Endothelial cell of umbilical vein (primary cell): ENCODE measurements at regions not wholly inside any gene's neighbourhood (a gene's known extent, or its start where the extent isn't known, plus 50 kb on each side); places are given as distances from the start of the nearest gene placed in this dataset.

Experiments used
- BruUV-seq: library from RNA; stranded (reverse); fragments of 400-500 nt; replicated peaks from 2 replicates; lab custom pipeline; 2021; lab: Mats Ljungman, UMichigan
- CTCF ChIA-PET: fragments of 300-600, 350-600 bp; sonication (Branson Sonifier 250); formaldehyde crosslinking; loops from one replicate; lab custom pipeline; 2021; ENCODE audit warnings: antibody characterized with exemption, inconsistent platforms; lab: Charles Lee
- POLR2A ChIA-PET: fragments of 300-600, 350-600 bp; sonication (Branson Sonifier 250); formaldehyde crosslinking; loops from one replicate; lab custom pipeline; 2021; ENCODE audit warnings: antibody characterized with exemption, inconsistent platforms; lab: Charles Lee
- DNase-seq: peaks from one replicate; pipeline ENCODE4 v3.0.0-alpha.2; 2011; ENCODE audit warnings: low read depth, low spot score
- FAIRE-seq: peaks from 2 replicates; lab custom pipeline; 2011; peaks lifted over from hg19 to GRCh38; lab: Jason Lieb, UNC
- H2AFZ ChIP-seq: 2 replicates; pipeline ENCODE4 v1.6.0; 2012; ENCODE audit warnings: low read depth, low read length, control low read depth, inconsistent platforms
- H3K27ac ChIP-seq: 2 replicates; pipeline ENCODE4 v1.5.1; 2011; ENCODE audit warnings: low read depth, mild to moderate bottlenecking, control low read depth, low read length, moderate library complexity; ENCODE audit not compliant: insufficient read depth
- H3K27me3 ChIP-seq, 2 experiments: 2 replicates each; pipeline versions ENCODE4 v1.6.0 to v1.6.1; 2011; ENCODE audit warnings: low read length in 2 of 2, mixed read lengths in 1 of 2; ENCODE audit not compliant: control insufficient read depth in 2 of 2, insufficient read depth in 2 of 2
- H3K36me3 ChIP-seq, 2 experiments: 2 replicates in 1 of 2; 3 replicates in 1 of 2; pipeline ENCODE4 v1.5.1; 2011; ENCODE audit warnings: low read length in 2 of 2, mild to moderate bottlenecking in 1 of 2, moderate library complexity in 1 of 2; ENCODE audit not compliant: control insufficient read depth in 2 of 2, insufficient read depth in 2 of 2; ENCODE audit errors: extremely low read depth in 1 of 2
- H3K4me1 ChIP-seq: 3 replicates; pipeline ENCODE4 v1.5.1; 2011; ENCODE audit warnings: mild to moderate bottlenecking, low read length; ENCODE audit not compliant: control insufficient read depth, insufficient read depth; ENCODE audit errors: extremely low read depth
- H3K4me2 ChIP-seq: 2 replicates; pipeline ENCODE4 v1.6.1; 2011; ENCODE audit warnings: low read length, control low read depth, mixed read lengths; ENCODE audit not compliant: insufficient read depth
- H3K4me3 ChIP-seq, 3 experiments: fragments of 200-600 bp in 1 of 3; sonication (generic), shearing (Covaris generic) in 1 of 3; replicated peaks in 1 of 3; 2 replicates each; pipeline ENCODE4 v1.5.1; 2011 to 2016; ENCODE audit warnings: control low read depth in 3 of 3, low read length in 3 of 3, mild to moderate bottlenecking in 2 of 3, inconsistent platforms in 1 of 3, low read depth in 1 of 3, moderate library complexity in 1 of 3; ENCODE audit not compliant: insufficient read depth in 1 of 3
- H3K79me2 ChIP-seq: 2 replicates; pipeline ENCODE4 v1.6.0; 2012; ENCODE audit warnings: low read length, inconsistent platforms; ENCODE audit not compliant: control insufficient read depth, insufficient read depth
- H3K9ac ChIP-seq: replicated peaks from 2 replicates; pipeline ENCODE3; 2011; ENCODE audit warnings: low read length, control low read depth; ENCODE audit not compliant: insufficient read depth; ENCODE audit errors: extremely low read depth
- H3K9me1 ChIP-seq: replicated peaks from 3 replicates; pipeline ENCODE4 v1.6.0; 2011; ENCODE audit warnings: mild to moderate bottlenecking, low read length; ENCODE audit not compliant: control insufficient read depth, insufficient read depth; ENCODE audit errors: extremely low read depth
- H3K9me3 ChIP-seq: replicated peaks from 2 replicates; pipeline ENCODE4 v1.5.1; 2012; ENCODE audit warnings: low read length, inconsistent platforms; ENCODE audit not compliant: control insufficient read depth, insufficient read depth
- H4K20me1 ChIP-seq: replicated peaks from 2 replicates; pipeline ENCODE3; 2011; ENCODE audit warnings: mild to moderate bottlenecking, low read length; ENCODE audit not compliant: control insufficient read depth, insufficient read depth; ENCODE audit errors: extremely low read depth
- EZH2 ChIP-seq: IDR thresholded peaks from 2 replicates; pipeline ENCODE4 v1.6.1; 2012; ENCODE audit warnings: borderline replicate concordance, low read depth, mild to moderate bottlenecking, moderate library complexity, low read length, inconsistent platforms; ENCODE audit not compliant: severe bottlenecking
- FOS ChIP-seq: IDR thresholded peaks from 2 replicates; pipeline ENCODE4 v1.6.1; 2011; ENCODE audit warnings: mild to moderate bottlenecking, low read length, moderate library complexity, borderline replicate concordance; ENCODE audit not compliant: insufficient read depth
- GATA2 ChIP-seq: IDR thresholded peaks from 2 replicates; pipeline ENCODE4 v1.7.0; 2011; ENCODE audit warnings: low read depth, mild to moderate bottlenecking, moderate library complexity, mixed read lengths, low read length; ENCODE audit not compliant: insufficient read length, insufficient read depth
- JUN ChIP-seq: IDR thresholded peaks from 2 replicates; pipeline ENCODE4 v1.6.1; 2011; ENCODE audit warnings: borderline replicate concordance, low read depth; ENCODE audit not compliant: insufficient read length, insufficient read depth
- MYC ChIP-seq: IDR thresholded peaks from one replicate; pipeline ENCODE4 v1.6.1; 2011; ENCODE audit warnings: mild to moderate bottlenecking, low read depth, low read length
- POLR2A ChIP-seq: IDR thresholded peaks from 2 replicates; pipeline ENCODE4 v1.6.1; 2012; ENCODE audit warnings: low read depth, mild to moderate bottlenecking, control low read depth, low read length
- POLR2AphosphoS5 ChIP-seq: IDR thresholded peaks from 2 replicates; pipeline ENCODE4 v1.6.1; 2012; ENCODE audit warnings: low read depth, mild to moderate bottlenecking, control low read depth, low read length, moderate library complexity; ENCODE audit not compliant: insufficient read depth
- dilution Hi-C: fragments of 300-500 bp; cut with MboI; formaldehyde crosslinking; loops from one replicate; pipeline ENCODE4 v1.15.0; 2019; ENCODE audit warnings: low sequenced_read_pairs; ENCODE audit not compliant: extremely low pct_ligation_motif_present
- intact Hi-C: fragments of 100-400 bp; cut with micrococcal nuclease; formaldehyde crosslinking; loops from one replicate; pipeline ENCODE4 v1.10.0; 2022
- TF ChIP-seq, protein P1 (sequence below): IDR thresholded peaks from 2 replicates; pipeline ENCODE4 v1.6.1; 2011; ENCODE audit not compliant: insufficient read depth, insufficient read length
- TF ChIP-seq, protein P2 (sequence below), 2 donors: IDR thresholded peaks; 1 replicate in 1 of 2; 2 replicates in 1 of 2; pipeline ENCODE4 v1.5.1; 2011; ENCODE audit warnings: low read length in 2 of 2, mild to moderate bottlenecking in 2 of 2, moderate library complexity in 2 of 2, control low read depth in 1 of 2, inconsistent platforms in 1 of 2, low read depth in 1 of 2; ENCODE audit not compliant: insufficient read depth in 1 of 2; ENCODE audit errors: extremely low read depth in 1 of 2

DNA sequence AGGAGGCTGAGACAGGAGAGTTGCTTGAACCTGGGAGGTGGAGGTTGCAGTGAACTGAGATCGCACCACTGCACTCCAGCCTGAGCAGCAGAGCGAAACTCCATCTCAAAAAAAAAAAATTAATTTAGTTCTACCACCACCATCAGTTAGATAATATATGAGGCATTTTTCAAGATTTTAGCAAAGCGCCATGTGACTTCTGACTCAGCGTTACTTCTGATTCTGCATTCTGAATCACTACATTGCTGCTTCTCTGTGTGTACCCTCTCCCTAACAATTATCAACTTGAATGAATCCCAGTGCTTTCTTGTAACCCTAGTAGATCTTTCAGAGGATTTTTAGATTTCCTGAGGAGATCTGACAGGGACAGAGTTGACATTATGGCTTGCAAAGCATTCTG, 176.8 kb upstream of the SORCS1 start:
- no peak for FAIRE-seq
- POLR2A ChIA-PET = no interaction called here
- H3K9me1 ChIP-seq = no peaks in the 10 kb centered on the region

More for the DNA sequence above, 176.8 kb upstream of the SORCS1 start:
- no peak for DNase-seq
- H3K9ac ChIP-seq = no peak overlapping the region
- CTCF ChIA-PET = no interaction called here
- TF ChIP-seq POLR2A = no peak
- TF ChIP-seq EZH2 = no peak
- no peak for TF ChIP-seq GATA2
- TF ChIP-seq POLR2AphosphoS5 = no peak
- TF ChIP-seq, protein P1, sequence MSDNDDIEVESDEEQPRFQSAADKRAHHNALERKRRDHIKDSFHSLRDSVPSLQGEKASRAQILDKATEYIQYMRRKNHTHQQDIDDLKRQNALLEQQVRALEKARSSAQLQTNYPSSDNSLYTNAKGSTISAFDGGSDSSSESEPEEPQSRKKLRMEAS = no peak
- no peak for TF ChIP-seq FOS
- TF ChIP-seq JUN = no peak
- TF ChIP-seq, protein P2, sequence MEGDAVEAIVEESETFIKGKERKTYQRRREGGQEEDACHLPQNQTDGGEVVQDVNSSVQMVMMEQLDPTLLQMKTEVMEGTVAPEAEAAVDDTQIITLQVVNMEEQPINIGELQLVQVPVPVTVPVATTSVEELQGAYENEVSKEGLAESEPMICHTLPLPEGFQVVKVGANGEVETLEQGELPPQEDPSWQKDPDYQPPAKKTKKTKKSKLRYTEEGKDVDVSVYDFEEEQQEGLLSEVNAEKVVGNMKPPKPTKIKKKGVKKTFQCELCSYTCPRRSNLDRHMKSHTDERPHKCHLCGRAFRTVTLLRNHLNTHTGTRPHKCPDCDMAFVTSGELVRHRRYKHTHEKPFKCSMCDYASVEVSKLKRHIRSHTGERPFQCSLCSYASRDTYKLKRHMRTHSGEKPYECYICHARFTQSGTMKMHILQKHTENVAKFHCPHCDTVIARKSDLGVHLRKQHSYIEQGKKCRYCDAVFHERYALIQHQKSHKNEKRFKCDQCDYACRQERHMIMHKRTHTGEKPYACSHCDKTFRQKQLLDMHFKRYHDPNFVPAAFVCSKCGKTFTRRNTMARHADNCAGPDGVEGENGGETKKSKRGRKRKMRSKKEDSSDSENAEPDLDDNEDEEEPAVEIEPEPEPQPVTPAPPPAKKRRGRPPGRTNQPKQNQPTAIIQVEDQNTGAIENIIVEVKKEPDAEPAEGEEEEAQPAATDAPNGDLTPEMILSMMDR (IDR thresholded peaks at IDR 0.05; ENCODE audit: extremely low read depth in 1 of 2, insufficient read depth in 1 of 2, low read depth in 1 of 2, low read length in 2 of 2) = no peak
- no peak for TF ChIP-seq MYC
- H3K79me2 ChIP-seq = no peaks in the 10 kb centered on the region
- H2AFZ ChIP-seq = no peak overlapping the region
- no peaks in the 10 kb centered on the region for H3K27me3 ChIP-seq
- H3K4me2 ChIP-seq = no peak overlapping the region
- no TSS peak for BruUV-seq
- H3K4me1 ChIP-seq = no peaks in the 10 kb centered on the region
- peaks cover 6% of the 10 kb centered on the region for H3K9me3 ChIP-seq
- no peaks in the 10 kb centered on the region for H3K36me3 ChIP-seq
- dilution Hi-C loops (no loop called here), intact Hi-C loops (no loop called here)
- no peaks in the 10 kb centered on the region for H4K20me1 ChIP-seq
- no peak overlapping the region for H3K27ac ChIP-seq
- H3K4me3 ChIP-seq = no peak overlapping the region
